ENCODE measurements at regions not wholly inside any gene's neighbourhood (a gene's known extent, or its start where the extent isn't known, plus 50 kb on each side); places are given as distances from the start of the nearest gene placed in this dataset.

- TF ChIP-seq EZH2 (IDR thresholded peaks at IDR 0.05; ENCODE audit: low read length, unreplicated experiment) (no peak), CTCF (conservative IDR thresholded peaks at IDR 0.05; ENCODE audit: low read depth, low read length) (no peak), EZH2phosphoT487 (IDR thresholded peaks at IDR 0.05; ENCODE audit: borderline replicate concordance, low read length) (no peak)
These were observed 246.8 kb upstream of the TUT7 start for GRCh38 chr9:86600977-86601376.

Data from PC-3 (cell line).